Mammary epithelial cell (primary cell): ENCODE measurements at regions not wholly inside any gene's neighbourhood (a gene's known extent, or its start where the extent isn't known, plus 50 kb on each side); places are given as distances from the start of the nearest gene placed in this dataset.

ENCODE experiments used
- EZH2 ChIP-seq: IDR thresholded peaks from 2 replicates; pipeline ENCODE4 v1.6.1; 2012; ENCODE audit warnings: low read length, inconsistent platforms, borderline replicate concordance
- TF ChIP-seq, protein P1 (sequence below), 2 donors: IDR thresholded peaks in 1 of 2; conservative IDR thresholded peaks in 1 of 2; 2 replicates each; pipeline ENCODE4 v1.5.1; 2011 to 2012; ENCODE audit warnings: inconsistent platforms in 2 of 2, low read length in 2 of 2, mild to moderate bottlenecking in 2 of 2, control low read depth in 1 of 2, low read depth in 1 of 2; ENCODE audit not compliant: insufficient read depth in 1 of 2; ENCODE audit errors: extremely low read depth in 1 of 2

DNA sequence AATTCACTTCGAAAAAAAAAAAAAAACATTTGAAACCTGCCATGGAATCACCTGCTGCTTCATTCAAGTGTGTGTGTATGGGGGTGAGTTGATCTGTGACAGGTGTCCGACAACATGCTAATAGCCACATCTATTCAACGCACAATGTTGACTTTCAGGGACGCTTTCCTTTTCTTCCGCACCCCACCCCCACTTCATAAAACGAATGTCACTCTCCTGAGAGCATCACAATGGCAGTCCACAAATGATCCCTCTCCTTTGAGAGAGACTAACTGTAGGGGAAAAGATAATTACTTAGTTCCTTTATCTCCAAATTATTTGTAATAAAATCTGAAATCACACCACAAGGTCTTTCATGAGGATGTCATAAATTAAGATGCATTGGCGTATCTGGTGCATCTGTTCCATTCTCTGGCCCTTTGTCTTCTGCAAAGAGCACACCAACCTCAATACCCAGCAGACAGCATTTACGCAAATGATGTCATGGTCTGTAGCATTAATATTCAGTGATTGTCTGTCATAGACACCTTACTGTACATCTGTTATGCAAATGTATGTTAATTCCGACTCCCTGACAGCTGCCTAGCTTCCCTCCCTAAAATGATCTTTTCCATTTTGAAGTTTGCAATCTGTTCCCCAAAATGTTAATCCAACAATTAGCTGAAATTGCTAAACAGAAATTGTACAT is 640.0 kb upstream of the BOD1L1 start:
- TF ChIP-seq, protein P1, sequence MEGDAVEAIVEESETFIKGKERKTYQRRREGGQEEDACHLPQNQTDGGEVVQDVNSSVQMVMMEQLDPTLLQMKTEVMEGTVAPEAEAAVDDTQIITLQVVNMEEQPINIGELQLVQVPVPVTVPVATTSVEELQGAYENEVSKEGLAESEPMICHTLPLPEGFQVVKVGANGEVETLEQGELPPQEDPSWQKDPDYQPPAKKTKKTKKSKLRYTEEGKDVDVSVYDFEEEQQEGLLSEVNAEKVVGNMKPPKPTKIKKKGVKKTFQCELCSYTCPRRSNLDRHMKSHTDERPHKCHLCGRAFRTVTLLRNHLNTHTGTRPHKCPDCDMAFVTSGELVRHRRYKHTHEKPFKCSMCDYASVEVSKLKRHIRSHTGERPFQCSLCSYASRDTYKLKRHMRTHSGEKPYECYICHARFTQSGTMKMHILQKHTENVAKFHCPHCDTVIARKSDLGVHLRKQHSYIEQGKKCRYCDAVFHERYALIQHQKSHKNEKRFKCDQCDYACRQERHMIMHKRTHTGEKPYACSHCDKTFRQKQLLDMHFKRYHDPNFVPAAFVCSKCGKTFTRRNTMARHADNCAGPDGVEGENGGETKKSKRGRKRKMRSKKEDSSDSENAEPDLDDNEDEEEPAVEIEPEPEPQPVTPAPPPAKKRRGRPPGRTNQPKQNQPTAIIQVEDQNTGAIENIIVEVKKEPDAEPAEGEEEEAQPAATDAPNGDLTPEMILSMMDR (conservative IDR thresholded peaks at IDR 0.05 in 1 of 2, IDR thresholded peaks at IDR 0.05 in 1 of 2; ENCODE audit: extremely low read depth in 1 of 2, insufficient read depth in 1 of 2, low read depth in 1 of 2, low read length in 2 of 2), result no peak
- TF ChIP-seq EZH2, result no peak
